ENCODE measurements at regions not wholly inside any gene's neighbourhood (a gene's known extent, or its start where the extent isn't known, plus 50 kb on each side); places are given as distances from the start of the nearest gene placed in this dataset.

GRCh38 chr7:41005374-41005901 lies 697.5 kb downstream of the INHBA start:
- TF ChIP-seq CTCF (IDR thresholded peaks at IDR 0.05) (no peak), POLR2A (IDR thresholded peaks at IDR 0.05) (no peak), POLR2AphosphoS5 (IDR thresholded peaks at IDR 0.05) (no peak)
